SJSA1 (cell line): ENCODE measurements at regions not wholly inside any gene's neighbourhood (a gene's known extent, or its start where the extent isn't known, plus 50 kb on each side); places are given as distances from the start of the nearest gene placed in this dataset.

Experiments used
- DNase-seq, 2 experiments: peaks; one replicate each; pipeline ENCODE4 v3.0.0-alpha.2; 2015 to 2020; ENCODE audit warnings: low spot score in 2 of 2, low read depth in 1 of 2
- H3K27ac ChIP-seq: fragments of 250-450 bp; sonication (Bioruptor Pico); 2 replicates; pipeline ENCODE4 v1.5.1; 2020; ENCODE audit warnings: mild to moderate bottlenecking, moderate library complexity
- H3K27me3 ChIP-seq: fragments of 250-450 bp; sonication (Bioruptor Pico); replicated peaks from 2 replicates; pipeline ENCODE4 v1.5.1; 2020; ENCODE audit warnings: mild to moderate bottlenecking, moderate library complexity
- H3K36me3 ChIP-seq: fragments of 250-450 bp; sonication (Bioruptor Pico); 2 replicates; pipeline ENCODE4 v1.5.1; 2020; ENCODE audit warnings: mild to moderate bottlenecking
- H3K4me1 ChIP-seq: fragments of 250-450 bp; sonication (Bioruptor Pico); replicated peaks from 2 replicates; pipeline ENCODE4 v1.6.1; 2021; ENCODE audit warnings: mild to moderate bottlenecking
- H3K4me3 ChIP-seq: fragments of 250-450 bp; sonication (Bioruptor Pico); 2 replicates; pipeline ENCODE4 v1.5.1; 2020; ENCODE audit warnings: mild to moderate bottlenecking
- H3K9me3 ChIP-seq: fragments of 250-450 bp; sonication (Bioruptor Pico); replicated peaks from 2 replicates; pipeline ENCODE4 v1.5.1; 2020; ENCODE audit warnings: mild to moderate bottlenecking

DNA sequence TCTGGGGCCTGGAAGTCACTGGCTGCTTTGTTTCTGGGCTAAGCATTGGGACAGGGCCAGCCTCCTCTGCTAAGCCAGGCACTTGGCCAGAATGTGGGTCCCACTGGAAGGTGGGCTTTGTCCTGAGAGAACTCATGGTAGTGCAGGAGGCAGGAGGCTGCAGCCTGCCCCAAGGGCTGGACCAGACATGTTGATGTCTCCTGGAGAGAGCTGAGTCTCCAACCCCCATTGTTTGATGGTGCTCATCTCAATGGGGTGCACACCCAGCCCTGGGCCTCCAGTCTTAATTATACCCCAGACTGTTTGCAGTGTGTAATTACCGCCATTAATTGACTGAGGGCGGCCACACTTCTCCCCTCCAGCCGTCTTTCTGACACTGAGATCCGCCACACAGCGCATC is 220.5 kb upstream of the PMEPA1 start:
- Histone ChIP-seq H3K27ac (no peak overlapping the region), H3K4me1 (peaks cover 31% of the 10 kb centered on the region), H3K36me3 (no peaks in the 10 kb centered on the region), H3K9me3 (peaks cover 7% of the 10 kb centered on the region; the same call in 1 of the 2 replicates), H3K27me3 (no peaks in the 10 kb centered on the region), H3K4me3 (no peak overlapping the region)
- no peak for DNase-seq

DNA sequence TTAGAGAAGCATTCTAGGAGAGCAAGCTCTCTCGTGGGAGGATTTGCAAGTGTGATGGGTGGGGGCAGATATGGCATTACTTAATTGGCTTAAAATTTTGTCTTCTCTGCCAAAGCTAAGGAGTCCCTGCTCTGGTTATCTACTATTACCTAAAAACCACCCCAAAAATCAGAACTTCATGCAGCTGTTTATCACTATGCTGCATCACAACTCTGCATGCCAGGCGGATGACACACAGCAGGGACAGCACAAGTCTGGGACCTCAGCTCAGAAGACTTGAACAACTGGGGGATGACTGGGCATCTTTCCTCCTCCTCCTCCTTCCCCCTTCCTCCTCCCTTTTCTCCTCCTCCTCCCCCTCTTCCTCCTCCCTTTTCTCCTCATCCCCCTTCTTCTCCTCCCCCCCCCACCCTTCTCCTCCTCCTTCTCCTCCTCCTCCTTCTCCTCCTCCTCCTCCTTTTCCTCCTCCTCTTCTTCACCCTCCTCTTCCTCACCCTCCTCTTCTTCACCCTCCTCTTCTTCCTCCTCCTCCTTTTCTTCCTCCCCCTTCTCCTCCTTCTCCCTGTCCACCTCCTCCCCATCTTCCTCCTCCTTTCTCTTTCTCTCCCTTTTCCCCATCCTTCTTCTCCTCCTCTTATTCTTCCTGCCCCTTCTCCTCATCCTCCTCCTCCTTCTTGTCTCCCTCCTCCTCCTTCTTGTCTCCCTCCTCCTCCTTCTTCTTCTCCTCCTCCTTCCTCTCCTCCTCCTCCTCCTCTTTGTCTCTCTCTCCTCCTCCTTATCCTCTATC is 218.6 kb upstream of the PMEPA1 start:
- H3K9me3 ChIP-seq: peaks cover 9% of the 10 kb centered on the region
- H3K36me3 ChIP-seq: no peaks in the 10 kb centered on the region
- peak overlapping the region; percentile 52 for H3K27ac ChIP-seq
- peak; percentile 77 to 82 for DNase-seq
- peaks cover 23% of the 10 kb centered on the region for H3K4me1 ChIP-seq
- H3K4me3 ChIP-seq: no peak overlapping the region
- no peaks in the 10 kb centered on the region for H3K27me3 ChIP-seq

DNA sequence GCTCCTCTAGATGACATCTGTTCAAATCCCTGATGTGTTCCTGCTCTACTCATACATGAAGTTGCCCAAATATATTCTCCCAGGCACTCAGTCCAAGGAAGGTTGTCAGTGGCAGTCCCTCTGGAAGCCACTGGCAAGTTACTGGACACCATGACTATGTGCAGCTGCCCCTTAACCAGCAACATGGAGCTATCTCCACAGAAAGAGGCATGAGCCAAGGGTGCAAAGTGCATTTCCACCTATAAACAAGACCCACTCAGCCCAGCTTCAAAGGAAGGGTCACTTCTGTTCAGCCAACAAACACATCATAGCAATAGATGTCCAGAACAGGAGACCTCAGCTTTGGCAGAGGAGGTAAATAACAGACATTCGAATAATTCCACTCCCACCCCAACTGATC is 217.6 kb upstream of the PMEPA1 start:
- no peaks in the 10 kb centered on the region for H3K36me3 ChIP-seq
- no peak for DNase-seq
- H3K4me1 ChIP-seq: peaks cover 20% of the 10 kb centered on the region
- H3K27me3 ChIP-seq: no peaks in the 10 kb centered on the region
- H3K27ac ChIP-seq: 0 out of 2 replicates have a peak overlapping the region, but pooled peaks have one; percentile 52
- no peak overlapping the region for H3K4me3 ChIP-seq
- peaks cover 9% of the 10 kb centered on the region for H3K9me3 ChIP-seq

DNA sequence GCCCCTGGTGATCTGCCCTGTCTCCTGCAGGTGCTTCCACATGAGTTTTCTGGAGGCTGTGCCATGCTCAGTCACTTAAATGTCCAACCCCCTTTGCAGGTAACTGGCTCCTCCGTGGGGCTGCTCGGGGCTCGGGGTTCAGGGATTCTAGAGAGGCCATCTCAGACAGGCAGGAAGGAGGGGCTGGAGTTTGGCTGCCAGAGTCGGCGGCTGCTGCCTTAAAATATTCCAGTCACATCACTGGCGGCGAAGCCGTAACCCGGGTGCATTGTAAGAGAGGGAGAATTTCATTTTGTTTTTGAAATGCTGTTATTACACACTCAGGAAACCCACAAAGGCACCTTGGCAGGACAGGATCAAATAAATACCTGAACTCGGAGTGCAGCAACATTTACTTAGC is 212.9 kb upstream of the PMEPA1 start:
- H3K4me1 ChIP-seq: peaks cover 5% of the 10 kb centered on the region
- no peak overlapping the region for H3K27ac ChIP-seq
- H3K4me3 ChIP-seq: no peak overlapping the region
- H3K36me3 ChIP-seq: no peaks in the 10 kb centered on the region
- no peaks in the 10 kb centered on the region for H3K27me3 ChIP-seq
- H3K9me3 ChIP-seq: peaks cover 9% of the 10 kb centered on the region
- DNase-seq: no peak

DNA sequence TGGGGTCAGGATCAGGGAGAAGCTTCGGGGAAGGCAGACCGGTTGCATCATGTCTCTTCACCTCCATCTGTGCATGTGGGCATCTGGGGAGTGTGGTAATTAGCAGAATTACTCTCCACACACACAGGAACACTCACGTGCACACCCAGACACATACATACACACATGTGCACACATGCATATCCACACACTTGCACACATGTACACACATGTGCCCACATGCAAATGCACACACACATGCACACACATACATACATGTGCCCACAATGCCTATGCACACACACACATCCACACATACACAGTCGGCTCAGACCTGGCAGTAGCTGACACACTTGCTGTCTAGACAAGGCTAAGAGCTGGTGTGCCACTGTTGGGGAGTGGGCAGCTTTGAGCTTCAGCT is 212.3 kb upstream of the PMEPA1 start:
- Histone ChIP-seq H3K27ac (no peak overlapping the region), H3K36me3 (no peaks in the 10 kb centered on the region), H3K9me3 (peaks cover 9% of the 10 kb centered on the region), H3K4me1 (no peaks in the 10 kb centered on the region; the same call in 1 of the 2 replicates), H3K4me3 (no peak overlapping the region), H3K27me3 (no peaks in the 10 kb centered on the region)
- no peak for DNase-seq

- H3K4me1 ChIP-seq: no peaks in the 10 kb centered on the region
- no peak for DNase-seq
- no peaks in the 10 kb centered on the region for H3K36me3 ChIP-seq
- peaks cover 9% of the 10 kb centered on the region for H3K9me3 ChIP-seq
- H3K27me3 ChIP-seq: no peaks in the 10 kb centered on the region
- H3K27ac ChIP-seq: no peak overlapping the region
- no peak overlapping the region for H3K4me3 ChIP-seq
Observed at GRCh38 chr20:57921676-57922075, 211.9 kb upstream of the PMEPA1 start.

- H3K9me3 ChIP-seq: peaks cover 8% of the 10 kb centered on the region
- no peak overlapping the region for H3K27ac ChIP-seq
- no peaks in the 10 kb centered on the region for H3K4me1 ChIP-seq
- no peak for DNase-seq
- no peaks in the 10 kb centered on the region for H3K27me3 ChIP-seq
- no peak overlapping the region for H3K4me3 ChIP-seq
- H3K36me3 ChIP-seq: no peaks in the 10 kb centered on the region
Observed at GRCh38 chr20:57920971-57921370, 211.2 kb upstream of the PMEPA1 start.

DNA sequence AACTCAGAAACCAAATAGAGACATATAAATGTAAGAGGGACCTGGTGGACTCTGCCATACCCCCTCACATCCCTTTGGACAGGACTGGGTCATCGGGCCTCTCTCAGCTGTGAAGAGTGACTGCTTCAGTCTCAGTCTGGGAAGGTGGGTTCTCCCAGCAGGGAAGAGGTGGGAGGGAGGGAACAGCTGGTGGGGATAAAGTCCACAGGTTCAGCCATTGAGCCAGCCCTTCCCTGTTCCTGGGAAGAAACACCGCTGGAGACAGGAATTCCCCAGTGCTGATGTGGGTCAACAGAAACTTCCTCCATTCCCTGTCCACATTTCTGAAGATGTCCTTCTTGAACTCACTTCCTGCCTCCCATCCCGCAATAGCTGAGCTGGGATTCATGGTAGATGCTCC is 209.2 kb upstream of the PMEPA1 start:
- no peak overlapping the region for H3K4me3 ChIP-seq
- H3K9me3 ChIP-seq: no peaks in the 10 kb centered on the region; the same call in none of the 2 replicates
- no peaks in the 10 kb centered on the region for H3K4me1 ChIP-seq
- H3K27ac ChIP-seq: no peak overlapping the region
- DNase-seq: no peak
- no peaks in the 10 kb centered on the region for H3K36me3 ChIP-seq
- no peaks in the 10 kb centered on the region for H3K27me3 ChIP-seq

GRCh38 chr20:57918551-57918950 is 208.7 kb upstream of the PMEPA1 start:
- Histone ChIP-seq H3K27me3 (no peaks in the 10 kb centered on the region), H3K36me3 (no peaks in the 10 kb centered on the region), H3K27ac (no peak overlapping the region), H3K4me1 (no peaks in the 10 kb centered on the region), H3K4me3 (no peak overlapping the region), H3K9me3 (no peaks in the 10 kb centered on the region; the same call in none of the 2 replicates)
- no peak for DNase-seq

DNA sequence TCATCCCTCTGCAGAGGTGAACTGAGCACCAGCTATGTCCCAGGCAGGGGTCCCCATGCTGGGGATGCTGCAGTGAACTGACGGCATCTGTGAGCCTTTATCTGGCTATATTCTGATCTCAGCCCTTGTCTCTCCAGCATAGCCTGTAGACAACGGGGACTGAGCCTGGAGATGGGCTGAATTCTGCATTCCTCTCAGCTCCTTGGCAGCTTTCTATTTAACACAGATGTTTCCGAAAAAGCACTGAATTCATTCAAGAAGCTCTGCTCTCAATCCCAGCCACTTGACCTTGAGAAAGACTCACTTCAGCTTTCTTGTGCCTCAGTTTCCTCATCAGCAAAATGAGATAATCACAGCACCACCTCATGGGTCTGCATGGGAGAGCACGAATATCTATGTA is 204.4 kb upstream of the PMEPA1 start:
- no peak for DNase-seq
- H3K9me3 ChIP-seq: no peaks in the 10 kb centered on the region
- H3K4me3 ChIP-seq: no peak overlapping the region
- no peaks in the 10 kb centered on the region for H3K36me3 ChIP-seq
- H3K27me3 ChIP-seq: no peaks in the 10 kb centered on the region
- H3K4me1 ChIP-seq: no peaks in the 10 kb centered on the region
- no peak overlapping the region for H3K27ac ChIP-seq

DNA sequence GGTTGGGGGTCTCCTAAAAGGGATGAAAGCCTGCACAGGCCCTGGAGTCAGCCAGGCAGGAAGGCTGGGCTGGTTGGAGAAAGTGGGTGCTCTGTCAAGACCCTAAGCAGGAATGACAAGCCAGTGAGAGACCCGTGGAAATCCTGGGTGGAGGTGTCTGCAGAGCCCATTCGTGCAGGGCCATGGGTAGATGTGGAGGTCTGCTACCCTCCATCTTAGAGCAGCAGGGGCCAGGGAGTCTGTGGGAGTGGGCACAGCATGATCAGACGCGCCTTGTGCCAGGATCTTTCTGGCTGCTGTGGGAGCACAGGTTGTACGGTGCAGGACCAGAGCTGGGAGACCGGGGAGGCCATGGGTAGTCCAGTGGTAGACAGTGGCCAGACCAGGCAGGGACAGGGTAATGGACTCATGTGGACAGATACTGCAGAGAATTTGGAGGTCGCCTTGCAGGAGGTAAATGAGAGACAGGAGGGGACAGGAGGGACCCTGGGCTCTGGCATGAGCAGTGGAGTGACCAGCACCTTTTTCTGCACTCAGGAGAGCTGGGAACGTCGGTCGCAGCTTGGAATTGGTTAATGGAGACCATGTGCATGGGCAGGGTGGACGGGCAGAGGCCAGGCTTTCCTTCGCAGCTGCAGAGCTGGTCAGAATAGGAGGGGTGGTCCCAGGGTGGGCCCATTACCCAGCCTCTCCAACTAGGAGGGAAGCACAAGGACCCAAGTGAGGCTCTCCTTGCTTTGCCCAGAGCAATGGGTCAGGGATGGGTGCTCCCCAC is 203.5 kb upstream of the PMEPA1 start:
- Histone ChIP-seq H3K4me3 (no peak overlapping the region), H3K4me1 (no peaks in the 10 kb centered on the region), H3K27ac (no peak overlapping the region), H3K27me3 (no peaks in the 10 kb centered on the region), H3K36me3 (no peaks in the 10 kb centered on the region), H3K9me3 (no peaks in the 10 kb centered on the region)
- DNase-seq: no peak

- DNase-seq: no peak
- Histone ChIP-seq H3K27me3 (no peaks in the 10 kb centered on the region), H3K4me1 (no peaks in the 10 kb centered on the region), H3K9me3 (no peaks in the 10 kb centered on the region), H3K27ac (no peak overlapping the region), H3K36me3 (no peaks in the 10 kb centered on the region), H3K4me3 (no peak overlapping the region)
Observed at GRCh38 chr20:57912227-57912582, 202.4 kb upstream of the PMEPA1 start.

DNA sequence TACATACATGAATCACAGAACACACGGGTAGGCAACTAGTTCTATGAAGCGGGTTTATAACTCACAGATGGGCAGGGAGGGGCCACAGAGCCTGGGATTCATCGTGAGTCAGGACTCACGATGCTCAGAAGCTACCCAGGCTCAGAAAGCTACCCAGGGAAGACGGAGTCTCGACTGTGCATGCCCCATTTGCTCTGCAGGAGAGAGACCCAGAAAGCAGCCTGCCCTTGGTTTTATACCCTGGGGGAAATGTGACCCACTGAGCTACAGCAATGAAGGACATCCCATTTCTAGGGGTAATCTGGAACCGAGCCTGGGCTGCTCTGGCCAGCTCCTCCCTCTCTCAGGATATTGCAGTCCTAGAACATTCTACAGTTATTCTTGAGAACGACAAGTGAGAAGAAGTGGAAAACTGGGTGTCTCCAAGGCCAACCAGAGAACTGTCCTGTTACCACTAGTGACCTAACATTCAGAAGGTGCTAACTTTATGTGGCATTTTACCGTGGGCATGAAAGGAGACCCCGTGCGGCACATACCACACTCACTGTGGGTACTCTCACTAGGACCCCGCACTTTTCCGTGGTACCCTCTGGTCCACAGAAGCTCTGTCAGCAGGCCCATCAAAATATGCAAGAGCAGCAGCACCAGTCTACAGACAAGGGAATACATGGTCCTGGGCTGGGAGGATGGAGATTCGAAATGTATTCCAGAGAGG is 201.9 kb upstream of the PMEPA1 start:
- Histone ChIP-seq H3K36me3 (no peaks in the 10 kb centered on the region), H3K4me1 (peaks cover 1% of the 10 kb centered on the region; the same call in 1 of the 2 replicates), H3K27ac (no peak overlapping the region), H3K9me3 (no peaks in the 10 kb centered on the region), H3K27me3 (no peaks in the 10 kb centered on the region), H3K4me3 (no peak overlapping the region)
- no peak for DNase-seq

DNA sequence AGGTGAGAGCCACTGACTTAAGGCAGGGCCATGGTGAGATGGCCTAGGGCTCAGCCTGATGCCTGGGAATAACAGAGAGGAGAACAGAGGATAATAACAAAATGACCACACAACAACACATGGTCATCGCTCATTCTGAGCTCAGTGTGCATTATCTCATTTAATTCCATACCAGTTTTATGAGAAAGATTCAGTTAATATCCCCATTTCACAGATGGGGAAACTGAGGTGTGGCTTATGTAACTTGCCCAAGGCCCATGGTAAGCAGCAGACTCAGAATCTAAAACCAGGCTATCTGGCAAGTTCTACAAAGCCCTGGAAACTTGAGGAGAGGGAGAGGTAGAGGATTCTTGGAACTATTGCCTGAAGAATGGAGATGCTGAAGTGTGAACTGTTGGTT is 200.9 kb upstream of the PMEPA1 start:
- no peak for DNase-seq
- Histone ChIP-seq H3K4me3 (no peak overlapping the region), H3K27ac (no peak overlapping the region), H3K36me3 (no peaks in the 10 kb centered on the region), H3K9me3 (no peaks in the 10 kb centered on the region), H3K4me1 (peaks cover 4% of the 10 kb centered on the region; the same call in 1 of the 2 replicates), H3K27me3 (no peaks in the 10 kb centered on the region)
